Thoracic aorta (tissue), 2 donors: ENCODE measurements at regions not wholly inside any gene's neighbourhood (a gene's known extent, or its start where the extent isn't known, plus 50 kb on each side); places are given as distances from the start of the nearest gene placed in this dataset.

ENCODE experiments used
- ATAC-seq: fragments of 150-250 bp; one replicate; pipeline ENCODE4 v1.8.0; 2017; ENCODE audit warnings: low read depth; ENCODE audit not compliant: insufficient number of reproducible peaks, low FRiP score
- DNase-seq: peaks from one replicate; pipeline ENCODE4 v3.0.0-alpha.2; 2020; ENCODE audit warnings: low spot score
- H3K27ac ChIP-seq, 2 donors: fragments of 200-600 bp; sonication (generic); 1 replicate in 1 of 2; 2 replicates in 1 of 2; pipeline ENCODE4 v1.5.1; 2016; ENCODE audit warnings: mild to moderate bottlenecking in 2 of 2, moderate library complexity in 2 of 2
- H3K27me3 ChIP-seq: fragments of 200-600 bp; sonication (generic); replicated peaks from 2 replicates; pipeline ENCODE4 v1.6.0; 2016; ENCODE audit warnings: mild to moderate bottlenecking; ENCODE audit not compliant: insufficient read depth
- H3K36me3 ChIP-seq: fragments of 200-600 bp; sonication (generic); one replicate; pipeline ENCODE4 v1.5.1; 2016
- H3K4me1 ChIP-seq, 2 donors: fragments of 200-600 bp; sonication (generic); 1 replicate in 1 of 2; 2 replicates in 1 of 2; pipeline versions ENCODE4 v1.5.1 to v1.6.0; 2016; ENCODE audit warnings: low read depth in 2 of 2, mild to moderate bottlenecking in 1 of 2; ENCODE audit not compliant: control insufficient read depth in 1 of 2
- H3K4me3 ChIP-seq: fragments of 200-600 bp; sonication (generic); 2 replicates; pipeline ENCODE4 v1.5.1; 2016; ENCODE audit warnings: mild to moderate bottlenecking
- H3K9me3 ChIP-seq: fragments of 200-600 bp; sonication (generic); 2 replicates; pipeline ENCODE4 v1.5.1; 2016
- TF ChIP-seq, protein P1 (sequence below): fragments of 200-600 bp; sonication (generic); IDR thresholded peaks from one replicate; pipeline ENCODE4 v1.5.1; 2019; ENCODE audit warnings: antibody characterized with exemption

DNA sequence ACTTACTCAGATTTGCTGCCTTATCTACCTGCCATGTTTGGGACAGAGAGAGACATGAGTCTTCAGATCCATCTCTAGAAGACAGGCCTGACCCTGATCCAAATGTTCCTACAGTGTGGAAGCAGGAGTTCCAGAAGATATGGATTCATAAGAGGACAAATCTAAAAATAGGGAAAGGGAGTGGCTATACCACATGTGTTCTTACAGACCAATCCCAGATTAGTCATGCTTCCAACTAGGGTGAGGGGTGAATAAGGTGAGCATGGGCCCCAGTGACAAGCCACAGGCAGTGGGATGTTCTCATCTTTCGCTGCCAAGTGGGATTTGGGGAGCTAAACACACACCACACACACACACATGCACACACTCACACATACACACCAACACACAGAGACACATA is 670.7 kb upstream of the CITED2 start:
- H3K36me3 ChIP-seq = no peaks in the 10 kb centered on the region
- DNase-seq (no peak), ATAC-seq (no peak)
- TF ChIP-seq, protein P1, sequence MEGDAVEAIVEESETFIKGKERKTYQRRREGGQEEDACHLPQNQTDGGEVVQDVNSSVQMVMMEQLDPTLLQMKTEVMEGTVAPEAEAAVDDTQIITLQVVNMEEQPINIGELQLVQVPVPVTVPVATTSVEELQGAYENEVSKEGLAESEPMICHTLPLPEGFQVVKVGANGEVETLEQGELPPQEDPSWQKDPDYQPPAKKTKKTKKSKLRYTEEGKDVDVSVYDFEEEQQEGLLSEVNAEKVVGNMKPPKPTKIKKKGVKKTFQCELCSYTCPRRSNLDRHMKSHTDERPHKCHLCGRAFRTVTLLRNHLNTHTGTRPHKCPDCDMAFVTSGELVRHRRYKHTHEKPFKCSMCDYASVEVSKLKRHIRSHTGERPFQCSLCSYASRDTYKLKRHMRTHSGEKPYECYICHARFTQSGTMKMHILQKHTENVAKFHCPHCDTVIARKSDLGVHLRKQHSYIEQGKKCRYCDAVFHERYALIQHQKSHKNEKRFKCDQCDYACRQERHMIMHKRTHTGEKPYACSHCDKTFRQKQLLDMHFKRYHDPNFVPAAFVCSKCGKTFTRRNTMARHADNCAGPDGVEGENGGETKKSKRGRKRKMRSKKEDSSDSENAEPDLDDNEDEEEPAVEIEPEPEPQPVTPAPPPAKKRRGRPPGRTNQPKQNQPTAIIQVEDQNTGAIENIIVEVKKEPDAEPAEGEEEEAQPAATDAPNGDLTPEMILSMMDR = no peak
- no peaks in the 10 kb centered on the region for H3K4me1 ChIP-seq
- no peaks in the 10 kb centered on the region for H3K27me3 ChIP-seq
- no peak overlapping the region for H3K27ac ChIP-seq
- no peak overlapping the region for H3K4me3 ChIP-seq
- H3K9me3 ChIP-seq = no peaks in the 10 kb centered on the region

GRCh38 chr6:140044626-140045025 is 670.2 kb upstream of the CITED2 start:
- no peaks in the 10 kb centered on the region for H3K27me3 ChIP-seq
- ATAC-seq (no peak), DNase-seq (no peak)
- H3K36me3 ChIP-seq = no peaks in the 10 kb centered on the region
- TF ChIP-seq, protein P1 = no peak
- H3K27ac ChIP-seq = no peak overlapping the region
- H3K4me3 ChIP-seq = no peak overlapping the region
- H3K9me3 ChIP-seq = no peaks in the 10 kb centered on the region
- no peaks in the 10 kb centered on the region for H3K4me1 ChIP-seq

DNA sequence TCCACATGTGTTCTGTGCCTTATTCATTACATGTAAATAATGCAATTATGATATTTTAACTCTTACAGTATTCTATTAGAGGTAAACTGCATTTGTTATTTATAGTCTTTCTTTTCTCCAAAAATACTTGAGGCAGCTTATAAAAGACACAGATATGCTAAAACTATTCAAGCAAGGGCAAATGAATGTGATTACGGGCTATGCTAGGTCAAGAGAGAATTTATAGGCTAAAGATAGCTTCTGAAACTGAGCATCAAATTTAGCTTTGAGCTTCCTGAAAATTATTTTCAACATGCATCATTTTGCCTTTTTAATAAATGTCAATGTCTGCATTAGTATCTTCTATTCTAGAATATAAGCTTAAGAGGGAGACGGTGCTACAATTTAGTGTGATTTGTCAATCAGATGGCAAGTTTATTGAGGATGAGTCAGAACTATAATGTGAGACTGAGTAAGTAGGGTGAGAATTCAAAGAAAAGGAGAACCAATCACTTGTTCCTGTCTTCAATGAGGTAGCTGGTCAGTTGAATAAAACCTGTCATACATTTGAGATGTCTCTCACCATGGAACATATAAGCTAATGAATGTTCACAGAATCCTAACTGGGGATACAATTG is 669.4 kb upstream of the CITED2 start:
- DNase-seq (no peak), ATAC-seq (no peak)
- Histone ChIP-seq H3K27ac (no peak overlapping the region), H3K4me1 (no peaks in the 10 kb centered on the region), H3K27me3 (no peaks in the 10 kb centered on the region), H3K36me3 (no peaks in the 10 kb centered on the region), H3K9me3 (no peaks in the 10 kb centered on the region), H3K4me3 (no peak overlapping the region)
- TF ChIP-seq, protein P1 = no peak

DNA sequence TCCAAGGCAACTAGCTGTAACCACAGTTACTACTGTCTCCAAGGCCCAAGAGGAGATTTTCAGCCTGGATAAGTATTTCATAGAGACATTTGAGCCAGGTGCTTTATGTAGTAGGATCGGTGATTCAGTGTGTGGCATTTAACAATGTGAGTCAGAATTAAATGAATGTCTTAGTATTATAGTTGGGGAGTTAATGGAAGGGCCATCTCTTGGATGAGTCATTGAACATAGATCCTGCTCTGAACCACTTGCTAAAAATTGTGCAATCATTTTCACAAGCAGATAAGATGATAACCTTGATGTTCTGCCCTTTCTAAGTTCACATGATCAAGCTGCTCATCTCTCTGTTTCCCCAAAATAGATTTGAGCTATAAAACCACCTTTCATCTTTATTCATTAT is 668.9 kb upstream of the CITED2 start:
- DNase-seq (no peak), ATAC-seq (no peak)
- Histone ChIP-seq H3K27me3 (no peaks in the 10 kb centered on the region), H3K36me3 (no peaks in the 10 kb centered on the region), H3K27ac (no peak overlapping the region), H3K9me3 (no peaks in the 10 kb centered on the region), H3K4me3 (no peak overlapping the region), H3K4me1 (no peaks in the 10 kb centered on the region)
- TF ChIP-seq, protein P1 = no peak

GRCh38 chr6:140041571-140042332 is 667.3 kb upstream of the CITED2 start:
- H3K4me1 ChIP-seq = no peaks in the 10 kb centered on the region
- no peaks in the 10 kb centered on the region for H3K27me3 ChIP-seq
- H3K9me3 ChIP-seq = no peaks in the 10 kb centered on the region
- no peaks in the 10 kb centered on the region for H3K36me3 ChIP-seq
- TF ChIP-seq, protein P1 = no peak
- no peak overlapping the region for H3K4me3 ChIP-seq
- no peak overlapping the region for H3K27ac ChIP-seq
- no peak for ATAC-seq
- DNase-seq = no peak
